ENCODE measurements at regions not wholly inside any gene's neighbourhood (a gene's known extent, or its start where the extent isn't known, plus 50 kb on each side); places are given as distances from the start of the nearest gene placed in this dataset.

GRCh38 chr18:10121786-10122515 is 208.1 kb downstream of the VAPA start:
- TF ChIP-seq POLR2A (IDR thresholded peaks at IDR 0.05), result no peak
- TF ChIP-seq EP300 (IDR thresholded peaks at IDR 0.05), result no peak
- TF ChIP-seq CTCF (IDR thresholded peaks at IDR 0.05), result no peak

Data from ovary (tissue), 3 donors.